ENCODE measurements at regions not wholly inside any gene's neighbourhood (a gene's known extent, or its start where the extent isn't known, plus 50 kb on each side); places are given as distances from the start of the nearest gene placed in this dataset.
"Not testable (repeated sequence)": the region's sequence is repeated elsewhere in the genome, so short reads cannot be mapped to it uniquely, and the experiment has no call there.

- DNase-seq (ENCODE audit: low read depth in 2 of 3, low spot score in 2 of 3), result not testable (repeated sequence)
Observed at GRCh38 chr14:105691321-105692109, 165.1 kb downstream of the TMEM121 start.

GRCh38 chr14:105692110-105692685, 165.8 kb downstream of the TMEM121 start:
- DNase-seq (ENCODE audit: low read depth in 2 of 3, low spot score in 2 of 3), result not testable (repeated sequence)

GRCh38 chr14:105694961-105695360, 168.6 kb downstream of the TMEM121 start:
- DNase-seq (ENCODE audit: low read depth in 2 of 3, low spot score in 2 of 3), result no peak

- DNase-seq (ENCODE audit: low read depth in 2 of 3, low spot score in 2 of 3), result not testable (repeated sequence)
Observed at GRCh38 chr14:105696388-105696787, 170.0 kb downstream of the TMEM121 start.

GRCh38 chr14:105697414-105697813, 171.0 kb downstream of the TMEM121 start:
- not testable (repeated sequence) for DNase-seq (ENCODE audit: low read depth in 2 of 3, low spot score in 2 of 3)

GRCh38 chr14:105697955-105698354, 171.6 kb downstream of the TMEM121 start:
- DNase-seq (ENCODE audit: low read depth in 2 of 3, low spot score in 2 of 3), result not testable (repeated sequence)

GRCh38 chr14:105698940-105699556, 172.7 kb downstream of the TMEM121 start:
- not testable (repeated sequence) for DNase-seq (ENCODE audit: low read depth in 2 of 3, low spot score in 2 of 3)

- DNase-seq (ENCODE audit: low read depth in 2 of 3, low spot score in 2 of 3), result not testable (repeated sequence)
Observed at GRCh38 chr14:105699706-105700105, 173.3 kb downstream of the TMEM121 start.

GRCh38 chr14:105700146-105700545, 173.8 kb downstream of the TMEM121 start:
- not testable (repeated sequence) for DNase-seq (ENCODE audit: low read depth in 2 of 3, low spot score in 2 of 3)

- no peak for DNase-seq (ENCODE audit: low read depth in 2 of 3, low spot score in 2 of 3)
Observed at GRCh38 chr14:105700622-105701288, 174.4 kb downstream of the TMEM121 start.

GRCh38 chr14:105701456-105702274, 175.3 kb downstream of the TMEM121 start:
- no peak for DNase-seq (ENCODE audit: low read depth in 2 of 3, low spot score in 2 of 3)

- DNase-seq (ENCODE audit: low read depth in 2 of 3, low spot score in 2 of 3), result no peak
Observed at GRCh38 chr14:105702275-105702817, 176.0 kb downstream of the TMEM121 start.

- DNase-seq (ENCODE audit: low read depth in 2 of 3, low spot score in 2 of 3), result not testable (repeated sequence)
Observed at GRCh38 chr14:105703044-105703665, 176.8 kb downstream of the TMEM121 start.

GRCh38 chr14:105704091-105704490, 177.7 kb downstream of the TMEM121 start:
- not testable (repeated sequence) for DNase-seq (ENCODE audit: low read depth in 2 of 3, low spot score in 2 of 3)

- DNase-seq (ENCODE audit: low read depth in 2 of 3, low spot score in 2 of 3), result not testable (repeated sequence)
Observed at GRCh38 chr14:105704492-105704891, 178.1 kb downstream of the TMEM121 start.

- DNase-seq (ENCODE audit: low read depth in 2 of 3, low spot score in 2 of 3), result not testable (repeated sequence)
Observed at GRCh38 chr14:105705512-105705861, 179.1 kb downstream of the TMEM121 start.

GRCh38 chr14:105705862-105706700, 179.7 kb downstream of the TMEM121 start:
- DNase-seq (ENCODE audit: low read depth in 2 of 3, low spot score in 2 of 3), result not testable (repeated sequence)

- DNase-seq (ENCODE audit: low read depth in 2 of 3, low spot score in 2 of 3), result not testable (repeated sequence)
Observed at GRCh38 chr14:105706701-105707019, 180.3 kb downstream of the TMEM121 start.

GRCh38 chr14:105707099-105707498, 180.7 kb downstream of the TMEM121 start:
- not testable (repeated sequence) for DNase-seq (ENCODE audit: low read depth in 2 of 3, low spot score in 2 of 3)

All from activated CD8-positive, alpha-beta memory T cell treated with anti-CD3 and anti-CD28 coated beads for 48 hours (primary cell).